HFFc6 (cell line): ENCODE measurements at regions not wholly inside any gene's neighbourhood (a gene's known extent, or its start where the extent isn't known, plus 50 kb on each side); places are given as distances from the start of the nearest gene placed in this dataset.
"Not testable (repeated sequence)": the region's sequence is repeated elsewhere in the genome, so short reads cannot be mapped to it uniquely, and the experiment has no call there.

ENCODE experiments used
- DNase-seq: peaks from one replicate; pipeline ENCODE4 v3.0.0-alpha.2; 2018
- H3K27ac Mint-ChIP-seq: 2 replicates; pipeline ENCODE4 v1.8.0; 2020; ENCODE audit warnings: mild to moderate bottlenecking, mixed read lengths
- H3K27me3 Mint-ChIP-seq: 2 replicates; pipeline ENCODE4 v1.8.0; 2021; ENCODE audit warnings: mild to moderate bottlenecking, moderate library complexity, mixed read lengths; ENCODE audit not compliant: insufficient read depth
- H3K36me3 Mint-ChIP-seq: 2 replicates; pipeline ENCODE4 v1.8.0; 2021; ENCODE audit warnings: low read depth, mixed read lengths
- H3K4me1 Mint-ChIP-seq: 2 replicates; pipeline ENCODE4 v1.8.0; 2020; ENCODE audit warnings: low read depth, mixed read lengths
- H3K4me3 Mint-ChIP-seq: 2 replicates; pipeline ENCODE4 v1.8.0; 2020; ENCODE audit warnings: mild to moderate bottlenecking, moderate library complexity, mixed read lengths
- H3K9me3 Mint-ChIP-seq: 2 replicates; pipeline ENCODE4 v1.8.0; 2020; ENCODE audit warnings: mild to moderate bottlenecking, mixed read lengths
- TF ChIP-seq, protein P1 (sequence below): fragments of 200-600 bp; sonication (generic); IDR thresholded peaks from 2 replicates; pipeline ENCODE4 v1.5.0; 2021; ENCODE audit warnings: antibody characterized with exemption, mild to moderate bottlenecking

- Mint-ChIP-seq H3K4me3 (no peak overlapping the region), H3K27me3 (peaks cover 10% of the 10 kb centered on the region), H3K9me3 (peaks cover 20% of the 10 kb centered on the region), H3K36me3 (peaks cover 22% of the 10 kb centered on the region), H3K4me1 (peaks cover 33% of the 10 kb centered on the region), H3K27ac (no peak overlapping the region; the same call in 1 of the 2 replicates)
- no peak for DNase-seq
- TF ChIP-seq, protein P1, sequence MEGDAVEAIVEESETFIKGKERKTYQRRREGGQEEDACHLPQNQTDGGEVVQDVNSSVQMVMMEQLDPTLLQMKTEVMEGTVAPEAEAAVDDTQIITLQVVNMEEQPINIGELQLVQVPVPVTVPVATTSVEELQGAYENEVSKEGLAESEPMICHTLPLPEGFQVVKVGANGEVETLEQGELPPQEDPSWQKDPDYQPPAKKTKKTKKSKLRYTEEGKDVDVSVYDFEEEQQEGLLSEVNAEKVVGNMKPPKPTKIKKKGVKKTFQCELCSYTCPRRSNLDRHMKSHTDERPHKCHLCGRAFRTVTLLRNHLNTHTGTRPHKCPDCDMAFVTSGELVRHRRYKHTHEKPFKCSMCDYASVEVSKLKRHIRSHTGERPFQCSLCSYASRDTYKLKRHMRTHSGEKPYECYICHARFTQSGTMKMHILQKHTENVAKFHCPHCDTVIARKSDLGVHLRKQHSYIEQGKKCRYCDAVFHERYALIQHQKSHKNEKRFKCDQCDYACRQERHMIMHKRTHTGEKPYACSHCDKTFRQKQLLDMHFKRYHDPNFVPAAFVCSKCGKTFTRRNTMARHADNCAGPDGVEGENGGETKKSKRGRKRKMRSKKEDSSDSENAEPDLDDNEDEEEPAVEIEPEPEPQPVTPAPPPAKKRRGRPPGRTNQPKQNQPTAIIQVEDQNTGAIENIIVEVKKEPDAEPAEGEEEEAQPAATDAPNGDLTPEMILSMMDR = no peak
Observed at GRCh38 chr1:8122160-8122476, 96.0 kb upstream of the ERRFI1 start.

DNA sequence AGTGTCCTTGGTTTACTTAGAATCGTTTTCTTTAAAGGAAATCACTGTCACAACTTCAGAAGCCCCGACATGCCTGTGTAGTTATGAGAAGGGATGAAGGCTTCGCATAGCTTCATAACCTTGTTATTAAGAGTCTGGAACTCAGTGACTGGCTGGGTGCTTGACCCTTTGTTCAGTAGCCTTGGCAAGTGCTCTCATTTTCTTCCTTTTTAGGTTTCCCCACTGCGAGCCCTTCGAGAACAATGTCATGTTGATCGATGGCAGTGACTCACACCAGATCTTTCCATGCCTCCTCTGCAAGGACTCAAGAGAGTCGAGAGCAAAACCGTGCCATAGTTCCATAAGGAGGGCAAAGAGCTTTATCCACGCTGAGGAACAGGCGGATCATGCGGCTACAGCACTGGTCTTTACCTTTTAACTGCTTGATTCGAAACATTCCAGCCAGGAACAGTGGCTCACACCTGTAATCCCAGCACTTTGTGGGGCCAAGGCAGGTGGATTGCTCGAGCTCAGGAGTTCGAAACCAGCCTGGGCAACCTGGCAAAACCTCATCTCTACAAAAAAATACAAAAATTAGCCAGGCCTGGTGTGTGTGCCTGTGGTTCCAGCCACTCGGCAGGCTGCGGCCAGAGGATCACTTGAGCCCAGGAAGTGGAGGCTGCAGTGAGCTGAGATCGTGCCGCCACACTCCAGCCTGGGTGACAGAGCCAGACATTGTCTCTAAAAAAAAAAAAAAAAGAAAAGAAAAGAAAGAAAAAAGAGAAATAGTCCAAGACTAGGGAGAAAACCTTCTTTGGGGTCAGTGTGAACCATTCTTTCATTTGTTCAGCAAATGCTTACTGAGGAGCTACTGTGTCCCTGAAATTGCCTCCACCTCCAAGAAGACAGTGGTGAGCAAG is 95.4 kb upstream of the ERRFI1 start:
- H3K36me3 Mint-ChIP-seq = peaks cover 22% of the 10 kb centered on the region
- DNase-seq = no peak
- TF ChIP-seq, protein P1 = no peak
- peaks cover 20% of the 10 kb centered on the region for H3K9me3 Mint-ChIP-seq
- no peak overlapping the region for H3K4me3 Mint-ChIP-seq
- peaks cover 10% of the 10 kb centered on the region for H3K27me3 Mint-ChIP-seq
- H3K4me1 Mint-ChIP-seq = peaks cover 39% of the 10 kb centered on the region
- no peak overlapping the region for H3K27ac Mint-ChIP-seq

GRCh38 chr1:8120693-8121260 is 94.7 kb upstream of the ERRFI1 start:
- Mint-ChIP-seq H3K27me3 (peaks cover 10% of the 10 kb centered on the region), H3K4me1 (peaks cover 43% of the 10 kb centered on the region), H3K4me3 (no peak overlapping the region), H3K36me3 (peaks cover 21% of the 10 kb centered on the region), H3K9me3 (peaks cover 18% of the 10 kb centered on the region), H3K27ac (no peak overlapping the region)
- no peak for DNase-seq
- TF ChIP-seq, protein P1 = no peak

DNA sequence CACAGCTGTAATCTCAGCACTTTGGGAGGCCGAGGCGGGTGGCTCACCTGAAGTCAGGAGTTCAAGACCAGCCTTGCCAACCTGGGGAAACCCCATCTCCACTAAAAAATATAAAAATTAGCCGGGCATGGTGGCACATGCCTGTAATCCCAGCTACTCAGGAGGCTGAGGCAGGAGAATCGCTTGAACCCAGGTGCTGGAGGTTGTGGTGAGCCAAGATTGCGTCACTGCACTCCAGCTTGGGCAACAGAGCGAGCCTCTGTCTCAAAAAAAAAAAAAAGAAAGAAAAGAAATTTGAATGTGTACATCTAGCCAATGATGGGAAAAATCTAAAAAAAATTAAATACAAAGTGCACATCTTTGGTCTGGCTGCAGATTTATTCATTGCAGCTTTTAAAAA is 92.6 kb upstream of the ERRFI1 start:
- not testable (repeated sequence) for H3K36me3 Mint-ChIP-seq, H3K27me3 Mint-ChIP-seq, H3K27ac Mint-ChIP-seq, H3K4me3 Mint-ChIP-seq, DNase-seq, H3K9me3 Mint-ChIP-seq
- H3K4me1 Mint-ChIP-seq = peaks cover 49% of the 10 kb centered on the region

GRCh38 chr1:8118031-8118451 is 91.9 kb upstream of the ERRFI1 start:
- TF ChIP-seq, protein P1 = no peak
- H3K9me3 Mint-ChIP-seq = no peaks in the 10 kb centered on the region
- H3K27me3 Mint-ChIP-seq = peaks cover 6% of the 10 kb centered on the region
- H3K36me3 Mint-ChIP-seq = peaks cover under 1% of the 10 kb centered on the region; the same call in 1 of the 2 replicates
- H3K4me3 Mint-ChIP-seq = no peak overlapping the region
- no peak overlapping the region for H3K27ac Mint-ChIP-seq
- no peak for DNase-seq
- peaks cover 54% of the 10 kb centered on the region for H3K4me1 Mint-ChIP-seq

DNA sequence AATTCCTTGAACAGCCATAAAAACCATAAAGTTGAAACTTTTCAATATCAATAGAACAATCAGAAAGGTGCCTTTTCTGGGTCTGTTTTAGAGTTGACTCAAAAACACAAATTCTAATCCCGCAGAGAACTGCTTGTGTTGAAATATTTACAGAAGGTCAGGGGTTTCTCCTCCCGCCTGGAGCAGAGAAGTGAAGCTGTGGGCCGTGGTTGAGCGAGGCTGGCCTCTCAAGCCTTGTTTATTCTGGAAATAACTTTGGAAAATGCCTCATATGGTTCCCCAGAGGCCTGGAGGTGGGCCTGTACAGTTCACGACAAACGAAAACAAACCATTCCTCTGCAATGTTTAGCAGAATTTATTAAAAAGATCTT is 90.8 kb upstream of the ERRFI1 start:
- DNase-seq = peak; percentile 30
- H3K27me3 Mint-ChIP-seq = peaks cover 6% of the 10 kb centered on the region
- H3K4me3 Mint-ChIP-seq = no peak overlapping the region; the same call in 1 of the 2 replicates
- no peaks in the 10 kb centered on the region for H3K36me3 Mint-ChIP-seq
- H3K4me1 Mint-ChIP-seq = peaks cover 45% of the 10 kb centered on the region
- no peaks in the 10 kb centered on the region for H3K9me3 Mint-ChIP-seq
- TF ChIP-seq, protein P1 = no peak
- no peak overlapping the region for H3K27ac Mint-ChIP-seq
